ENCODE measurements at regions not wholly inside any gene's neighbourhood (a gene's known extent, or its start where the extent isn't known, plus 50 kb on each side); places are given as distances from the start of the nearest gene placed in this dataset.
"Not testable (repeated sequence)": the region's sequence is repeated elsewhere in the genome, so short reads cannot be mapped to it uniquely, and the experiment has no call there.

GRCh38 chr18:42336139-42336538, 381.1 kb downstream of the PIK3C3 start:
- no peak overlapping the region for H3K4me3 ChIP-seq
- H3K36me3 ChIP-seq: no peaks in the 10 kb centered on the region
- no peaks in the 10 kb centered on the region for H3K9me3 ChIP-seq
- DNase-seq: no peak
- H3K27me3 ChIP-seq: no peaks in the 10 kb centered on the region

DNA sequence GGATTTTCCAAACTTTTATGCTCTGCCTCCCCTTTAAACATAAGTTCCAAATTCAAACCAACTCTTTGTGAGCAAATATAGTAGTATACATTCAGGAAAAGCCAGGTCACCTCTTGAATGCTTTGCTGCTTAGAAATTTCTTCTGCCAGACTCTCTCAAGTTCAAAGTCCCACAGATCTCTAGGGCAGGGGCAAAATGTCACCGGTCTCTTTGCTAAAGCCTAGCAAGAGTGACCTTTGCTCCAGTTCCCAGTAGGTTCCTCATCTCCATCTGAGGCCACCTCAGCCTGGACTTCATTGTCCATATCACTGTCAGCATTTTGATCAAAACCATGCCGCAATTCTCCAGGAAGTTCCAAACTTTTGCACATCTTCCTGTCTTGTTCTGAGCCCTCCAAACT, 382.3 kb downstream of the PIK3C3 start:
- not testable (repeated sequence) for H3K4me3 ChIP-seq, H3K36me3 ChIP-seq, DNase-seq, H3K27me3 ChIP-seq, H3K9me3 ChIP-seq

GRCh38 chr18:42338683-42339082, 383.6 kb downstream of the PIK3C3 start:
- no peaks in the 10 kb centered on the region for H3K27me3 ChIP-seq
- no peak for DNase-seq

GRCh38 chr18:42339372-42339771, 384.3 kb downstream of the PIK3C3 start:
- H3K27me3 ChIP-seq: no peaks in the 10 kb centered on the region
- no peaks in the 10 kb centered on the region for H3K9me3 ChIP-seq
- H3K4me3 ChIP-seq: no peak overlapping the region
- DNase-seq: no peak
- no peaks in the 10 kb centered on the region for H3K36me3 ChIP-seq

More at GRCh38 chr18:42338683-42339082, 383.6 kb downstream of the PIK3C3 start:
- Histone ChIP-seq H3K36me3 (no peaks in the 10 kb centered on the region), H3K4me3 (no peak overlapping the region), H3K9me3 (no peaks in the 10 kb centered on the region)

GRCh38 chr18:42340423-42341009, 385.5 kb downstream of the PIK3C3 start:
- Histone ChIP-seq H3K36me3 (no peaks in the 10 kb centered on the region), H3K4me3 (no peak overlapping the region), H3K27me3 (no peaks in the 10 kb centered on the region), H3K9me3 (no peaks in the 10 kb centered on the region)
- no peak for DNase-seq

DNA sequence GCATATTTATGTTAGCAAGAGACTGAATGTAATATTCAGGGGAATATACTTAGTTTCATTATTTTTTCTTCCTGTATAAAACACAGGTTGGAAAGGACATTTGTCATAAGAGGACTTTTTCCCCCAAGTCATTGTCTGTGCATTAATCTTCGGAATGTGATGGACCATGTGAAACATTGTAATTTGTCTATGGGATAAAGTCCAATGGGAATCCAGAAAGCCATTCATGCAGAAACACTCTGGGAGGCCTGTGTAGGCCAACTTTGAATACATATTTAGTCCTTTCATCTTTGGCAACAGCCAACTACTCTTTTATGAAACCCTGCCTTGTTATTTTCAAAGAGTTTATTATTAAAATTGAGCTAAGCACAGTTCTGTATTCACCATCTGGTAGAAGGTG, 386.4 kb downstream of the PIK3C3 start:
- Histone ChIP-seq H3K27me3 (no peaks in the 10 kb centered on the region), H3K36me3 (no peaks in the 10 kb centered on the region), H3K9me3 (no peaks in the 10 kb centered on the region), H3K4me3 (no peak overlapping the region)
- DNase-seq: no peak

DNA sequence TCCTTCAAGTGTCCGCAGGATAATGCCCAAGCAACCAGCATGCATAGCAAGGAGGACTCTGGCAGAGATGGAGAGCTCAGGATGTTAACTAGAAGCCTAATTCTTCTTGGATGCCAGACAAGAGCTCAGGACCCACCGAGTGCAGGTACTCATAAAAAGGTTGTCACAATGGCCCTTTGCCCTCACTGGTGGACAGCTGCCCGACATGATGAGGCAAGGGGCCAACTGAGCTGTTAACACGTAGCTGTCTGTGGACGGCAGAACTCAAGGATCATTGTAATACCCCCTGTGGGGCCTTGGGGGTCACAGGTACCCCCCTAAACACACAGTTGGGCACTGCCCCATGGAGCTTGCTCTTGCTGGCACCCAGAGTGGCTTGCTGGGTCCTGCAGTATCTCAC, 393.7 kb downstream of the PIK3C3 start:
- Histone ChIP-seq H3K36me3 (no peaks in the 10 kb centered on the region), H3K4me3 (no peak overlapping the region)

DNA sequence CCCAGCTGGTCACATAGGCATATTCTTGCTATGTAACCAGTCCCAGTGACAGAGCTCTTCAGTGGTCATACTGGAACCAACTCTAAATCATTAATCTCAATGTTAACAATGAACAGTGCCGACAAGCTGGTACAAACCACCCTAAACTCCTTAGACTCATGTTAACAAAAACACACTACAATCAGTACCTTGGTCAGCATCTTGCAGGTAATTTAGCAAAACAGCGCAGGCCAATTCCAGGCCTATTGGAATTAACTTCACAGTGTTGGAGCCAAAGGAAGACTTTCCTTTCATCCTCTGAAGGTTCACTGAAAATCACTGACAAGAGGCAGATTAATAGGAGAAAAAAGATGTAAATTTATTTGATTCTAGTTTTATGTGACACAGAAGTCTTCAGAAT, 396.4 kb downstream of the PIK3C3 start:
- DNase-seq: no peak
- Histone ChIP-seq H3K27me3 (no peaks in the 10 kb centered on the region), H3K36me3 (no peaks in the 10 kb centered on the region), H3K9me3 (no peaks in the 10 kb centered on the region), H3K4me3 (no peak overlapping the region)

More for the DNA sequence above, 393.7 kb downstream of the PIK3C3 start:
- no peaks in the 10 kb centered on the region for H3K27me3 ChIP-seq
- no peaks in the 10 kb centered on the region for H3K9me3 ChIP-seq
- no peak for DNase-seq

- H3K36me3 ChIP-seq: no peaks in the 10 kb centered on the region
- DNase-seq: no peak
- no peaks in the 10 kb centered on the region for H3K27me3 ChIP-seq
- H3K9me3 ChIP-seq: no peaks in the 10 kb centered on the region
- no peak overlapping the region for H3K4me3 ChIP-seq
Measured at GRCh38 chr18:42360716-42361115, 405.7 kb downstream of the PIK3C3 start.

DNA sequence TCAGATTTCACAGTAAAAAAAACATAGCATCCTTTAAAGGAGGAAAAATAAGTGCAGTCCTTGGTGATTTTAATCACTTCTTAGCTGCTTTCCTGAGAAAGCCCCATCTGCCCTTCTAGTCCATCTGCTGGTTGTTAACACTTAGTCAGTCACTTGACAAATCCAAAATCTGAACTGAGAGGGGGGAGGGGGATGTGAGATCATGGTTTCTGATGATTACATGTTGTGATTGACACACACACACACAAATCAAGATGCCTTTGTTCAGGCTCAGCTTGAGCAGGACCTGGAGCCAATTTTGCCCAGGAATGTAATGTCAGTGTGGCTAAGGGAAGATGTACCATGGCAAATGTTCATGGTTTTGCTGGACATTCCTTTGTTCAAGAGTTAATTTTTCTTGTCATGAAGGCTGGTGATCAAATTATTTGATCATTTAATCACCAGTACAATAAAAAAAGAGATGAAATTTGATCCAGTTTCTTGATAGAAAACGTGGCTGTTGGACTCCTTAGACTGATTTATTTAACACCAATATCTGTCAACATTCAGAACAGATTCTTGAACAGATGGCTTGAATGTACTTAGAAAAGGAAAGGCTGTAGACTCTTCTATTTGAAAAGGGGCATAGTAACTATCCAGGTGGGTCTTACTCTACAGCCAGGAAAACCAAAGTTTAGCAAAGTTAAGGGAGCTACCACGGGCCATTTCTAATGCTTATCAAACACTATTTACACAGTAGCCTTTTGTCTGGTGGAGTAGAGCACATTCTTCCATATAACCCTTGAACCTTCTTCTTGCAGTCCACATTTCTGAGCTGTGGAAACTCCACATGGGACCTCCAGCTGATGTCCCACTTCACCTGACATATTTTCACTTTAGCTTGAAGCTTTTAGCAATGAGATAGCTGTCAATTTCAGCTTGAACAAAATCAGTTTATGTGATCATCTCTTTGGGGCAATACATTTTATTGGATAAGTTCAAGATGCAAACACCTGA, 408.7 kb downstream of the PIK3C3 start:
- Histone ChIP-seq H3K36me3 (no peaks in the 10 kb centered on the region), H3K9me3 (no peaks in the 10 kb centered on the region), H3K27me3 (no peaks in the 10 kb centered on the region), H3K4me3 (no peak overlapping the region)
- DNase-seq: no peak

DNA sequence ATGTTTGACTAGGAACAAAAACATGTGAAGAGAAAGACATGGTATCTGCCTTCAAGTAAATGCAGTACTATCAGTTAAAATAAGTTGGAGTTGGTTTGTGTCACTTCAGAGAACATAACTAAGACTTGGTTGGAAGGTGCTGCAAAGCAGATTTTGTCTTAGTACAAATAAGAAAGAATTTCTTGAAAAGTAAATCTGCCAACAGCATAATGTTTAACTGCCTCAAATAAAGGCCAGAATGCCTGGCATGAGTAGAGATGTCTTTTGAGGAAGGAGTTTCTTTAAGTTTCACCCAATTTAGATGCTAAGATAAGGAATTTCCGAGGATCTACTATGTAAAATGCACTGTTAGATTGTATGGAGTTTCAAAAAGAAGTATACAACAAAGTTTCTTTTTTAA, 409.7 kb downstream of the PIK3C3 start:
- Histone ChIP-seq H3K27me3 (no peaks in the 10 kb centered on the region), H3K4me3 (no peak overlapping the region), H3K9me3 (no peaks in the 10 kb centered on the region), H3K36me3 (no peaks in the 10 kb centered on the region)
- no peak for DNase-seq

- Histone ChIP-seq H3K4me3 (no peak overlapping the region), H3K36me3 (no peaks in the 10 kb centered on the region), H3K27me3 (no peaks in the 10 kb centered on the region), H3K9me3 (no peaks in the 10 kb centered on the region)
- DNase-seq: no peak
Measured at GRCh38 chr18:42365591-42365990, 410.6 kb downstream of the PIK3C3 start.

DNA sequence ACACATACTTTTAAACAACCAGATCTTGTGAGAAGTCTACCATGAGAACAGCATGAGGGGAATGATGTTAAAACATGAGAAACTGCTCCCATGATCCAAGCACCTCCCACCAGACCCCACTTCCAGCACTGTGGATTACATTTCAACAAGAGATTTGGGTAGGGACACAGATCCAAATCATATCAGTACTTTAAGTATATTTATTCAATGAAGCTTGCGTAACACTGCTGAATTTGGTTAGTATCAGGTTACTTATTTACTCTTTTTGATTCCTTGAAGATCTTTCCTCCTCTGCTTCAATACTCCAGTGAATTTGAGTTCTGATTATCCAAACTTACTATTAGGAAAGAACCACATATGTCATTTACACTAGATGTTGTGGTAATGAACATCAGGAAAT, 418.6 kb downstream of the PIK3C3 start:
- Histone ChIP-seq H3K36me3 (no peaks in the 10 kb centered on the region), H3K4me3 (no peak overlapping the region), H3K9me3 (no peaks in the 10 kb centered on the region), H3K27me3 (no peaks in the 10 kb centered on the region)
- no peak for DNase-seq

DNA sequence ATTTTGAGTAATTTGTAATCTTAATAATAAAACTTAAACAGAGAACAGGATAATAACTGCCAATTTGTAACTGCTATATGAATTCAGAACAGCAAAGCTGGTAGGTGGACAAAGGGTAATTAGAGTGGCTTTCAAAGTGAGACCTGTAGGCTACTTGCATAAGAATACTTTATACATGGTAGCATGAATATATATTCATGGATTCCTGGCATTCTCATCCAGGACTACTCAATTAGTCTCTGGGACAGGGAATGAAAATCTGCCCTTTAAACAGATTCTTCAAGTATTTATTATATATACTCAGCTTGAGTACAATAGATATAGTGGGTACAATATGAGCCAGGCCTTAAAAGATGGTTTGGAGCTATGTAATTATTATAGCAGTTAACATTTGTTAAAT, 419.9 kb downstream of the PIK3C3 start:
- H3K27me3 ChIP-seq: no peaks in the 10 kb centered on the region
- no peak overlapping the region for H3K4me3 ChIP-seq
- no peak for DNase-seq
- H3K9me3 ChIP-seq: no peaks in the 10 kb centered on the region
- H3K36me3 ChIP-seq: no peaks in the 10 kb centered on the region

GRCh38 chr18:42378854-42379253, 423.8 kb downstream of the PIK3C3 start:
- DNase-seq, H3K4me3 ChIP-seq, H3K36me3 ChIP-seq, H3K9me3 ChIP-seq, H3K27me3 ChIP-seq: not testable (repeated sequence)

DNA sequence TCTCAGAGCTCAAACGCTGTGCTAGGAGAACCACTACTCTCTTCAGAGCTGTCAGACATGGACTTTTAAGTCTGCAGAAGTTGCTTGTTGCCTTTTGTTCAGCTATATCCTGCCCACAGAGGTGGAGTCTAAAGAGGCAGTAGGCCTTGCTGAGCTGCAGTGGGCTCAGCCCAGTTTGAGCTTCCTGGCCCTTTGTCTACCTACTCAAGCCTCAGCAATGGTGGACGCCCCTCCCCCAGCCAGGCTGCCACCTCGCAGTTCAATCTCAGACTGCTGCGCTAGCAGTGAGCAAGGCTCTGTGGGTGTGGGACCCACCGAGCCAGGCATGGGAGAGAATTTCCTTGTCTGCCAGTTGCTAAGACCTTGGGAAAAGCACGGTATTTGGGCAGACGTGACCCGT, 426.2 kb downstream of the PIK3C3 start:
- not testable (repeated sequence) for H3K4me3 ChIP-seq, DNase-seq, H3K27me3 ChIP-seq

DNA sequence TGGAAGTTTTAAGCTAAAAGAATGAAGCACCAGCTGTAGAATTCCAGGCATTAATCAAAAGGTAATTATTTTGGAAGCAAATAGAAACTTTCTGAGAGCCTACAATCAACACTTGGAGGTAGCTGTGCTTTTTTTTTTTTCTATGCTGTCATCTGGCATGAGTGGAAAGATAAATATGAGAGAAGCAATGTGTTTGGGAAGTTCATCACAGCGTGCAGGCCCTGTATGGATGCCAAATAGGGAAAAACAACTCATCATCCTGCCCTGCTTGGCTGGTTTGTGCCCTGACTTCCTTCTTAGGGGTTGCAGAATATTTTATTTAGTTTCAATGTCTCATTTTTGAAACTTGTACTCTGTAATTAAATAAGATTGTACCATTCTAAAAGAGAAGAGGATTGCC, 437.4 kb downstream of the PIK3C3 start:
- Histone ChIP-seq H3K9me3 (no peaks in the 10 kb centered on the region), H3K36me3 (no peaks in the 10 kb centered on the region), H3K27me3 (no peaks in the 10 kb centered on the region), H3K4me3 (no peak overlapping the region)
- DNase-seq: peak; percentile 59

More for the DNA sequence above, 426.2 kb downstream of the PIK3C3 start:
- not testable (repeated sequence) for H3K36me3 ChIP-seq, H3K9me3 ChIP-seq

DNA sequence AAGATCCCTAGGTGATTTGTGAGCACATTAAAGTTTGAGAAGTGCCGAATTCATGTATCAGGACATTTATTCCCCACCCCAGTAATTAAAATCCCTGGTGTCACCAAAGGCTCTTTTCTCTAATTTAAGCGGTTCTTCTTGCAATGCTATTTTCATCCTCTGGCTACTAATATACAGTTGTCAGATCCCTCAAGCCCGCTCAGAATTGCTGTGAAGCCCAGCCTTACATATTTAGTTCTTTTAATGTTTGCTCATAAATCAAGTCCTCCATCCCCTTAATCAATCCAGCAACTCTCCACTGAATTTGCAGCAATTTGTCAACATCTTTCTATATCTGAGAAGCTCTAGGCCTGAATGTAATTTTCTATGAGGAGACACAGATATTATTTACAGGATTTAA, 437.9 kb downstream of the PIK3C3 start:
- Histone ChIP-seq H3K4me3 (no peak overlapping the region), H3K36me3 (no peaks in the 10 kb centered on the region), H3K27me3 (no peaks in the 10 kb centered on the region), H3K9me3 (no peaks in the 10 kb centered on the region)
- DNase-seq: no peak
